IMR-90 (cell line): ENCODE measurements at regions not wholly inside any gene's neighbourhood (a gene's known extent, or its start where the extent isn't known, plus 50 kb on each side); places are given as distances from the start of the nearest gene placed in this dataset.

ENCODE experiments used
- ATAC-seq: fragments of 200-7000 bp; cut with Tn5 transposase; 2 replicates; pipeline ENCODE4 v1.9.1; 2020; ENCODE audit warnings: low read depth, mild to moderate bottlenecking, moderate library complexity
- BruUV-seq: library from RNA; stranded (reverse); fragments of 400-500 nt; replicated peaks from 2 replicates; lab custom pipeline; 2021; lab: Mats Ljungman, UMichigan
- CTCF ChIA-PET: fragments of 300-600 bp; formaldehyde crosslinking; extraction: SDS; loops from one replicate; lab custom pipeline; 2021; ENCODE audit warnings: antibody characterized with exemption; lab: Yijun Ruan, JAX
- POLR2A ChIA-PET: fragments of 300-600 bp; sonication (Branson Sonifier 250); formaldehyde crosslinking; loops from one replicate; lab custom pipeline; 2022; ENCODE audit warnings: antibody characterized with exemption; ENCODE audit not compliant: unreplicated experiment; lab: Charles Lee
- DNase-seq: peaks from one replicate; pipeline ENCODE4 v3.0.0; 2013
- H2AFZ ChIP-seq: replicated peaks from 2 replicates; pipeline ENCODE3; 2013; ENCODE audit warnings: low read length, mild to moderate bottlenecking; ENCODE audit not compliant: poor library complexity
- H2AK5ac ChIP-seq: 2 replicates; pipeline ENCODE4 v1.6.1; 2013; ENCODE audit warnings: low read depth, low read length, inconsistent platforms
- H2AK9ac ChIP-seq: replicated peaks from 2 replicates; pipeline ENCODE3; 2013; ENCODE audit warnings: mild to moderate bottlenecking, low read depth, low read length, moderate library complexity; ENCODE audit not compliant: poor library complexity
- H2BK120ac ChIP-seq: 2 replicates; pipeline ENCODE4 v1.6.1; 2013; ENCODE audit warnings: low read depth, low read length, inconsistent platforms
- H2BK15ac ChIP-seq: 3 replicates; pipeline ENCODE4 v1.6.1; 2013; ENCODE audit warnings: low read depth, low read length, inconsistent platforms
- H2BK20ac ChIP-seq: 2 replicates; pipeline ENCODE4 v1.6.1; 2013; ENCODE audit warnings: low read depth, mild to moderate bottlenecking, inconsistent platforms, low read length, moderate library complexity
- H2BK5ac ChIP-seq: 2 replicates; pipeline ENCODE4 v1.6.1; 2013; ENCODE audit warnings: mild to moderate bottlenecking, low read depth, low read length, inconsistent platforms; ENCODE audit not compliant: poor library complexity, severe bottlenecking
- H3K14ac ChIP-seq: replicated peaks from 2 replicates; pipeline ENCODE4 v1.6.1; 2013; ENCODE audit warnings: low read depth, low read length, inconsistent platforms
- H3K18ac ChIP-seq: 2 replicates; pipeline ENCODE4 v1.6.1; 2013; ENCODE audit warnings: low read depth, low read length, control low read depth
- H3K23ac ChIP-seq: 2 replicates; pipeline ENCODE4 v1.6.1; 2013; ENCODE audit warnings: low read depth, low read length, inconsistent platforms
- H3K27ac ChIP-seq: 2 replicates; pipeline ENCODE4 v1.5.1; 2013; ENCODE audit warnings: mild to moderate bottlenecking, control low read depth, low read length; ENCODE audit not compliant: insufficient read depth
- H3K27me3 ChIP-seq: 2 replicates; pipeline ENCODE4 v1.6.1; 2013; ENCODE audit warnings: low read length; ENCODE audit not compliant: control insufficient read depth, insufficient read depth
- H3K36me3 ChIP-seq: 2 replicates; pipeline ENCODE4 v1.6.1; 2013; ENCODE audit warnings: low read length, mixed read lengths; ENCODE audit not compliant: control insufficient read depth, insufficient read depth
- H3K4ac ChIP-seq: 2 replicates; pipeline ENCODE4 v1.6.1; 2013; ENCODE audit warnings: low read depth, low read length, inconsistent platforms
- H3K4me1 ChIP-seq: 2 replicates; pipeline ENCODE4 v1.6.1; 2013; ENCODE audit warnings: low read length, mixed read lengths; ENCODE audit not compliant: control insufficient read depth, insufficient read depth
- H3K4me2 ChIP-seq: 2 replicates; pipeline ENCODE4 v1.6.1; 2013; ENCODE audit warnings: low read depth, mild to moderate bottlenecking, control low read depth, low read length, moderate library complexity
- H3K4me3 ChIP-seq: 2 replicates; pipeline ENCODE4 v1.5.1; 2013; ENCODE audit warnings: low read depth, mild to moderate bottlenecking, control low read depth, low read length, moderate library complexity; ENCODE audit not compliant: insufficient read depth
- H3K56ac ChIP-seq: 2 replicates; pipeline ENCODE4 v1.6.1; 2013; ENCODE audit warnings: low read length, inconsistent platforms; ENCODE audit not compliant: insufficient read depth; ENCODE audit errors: extremely low read depth
- H3K79me1 ChIP-seq, 2 experiments: 2 replicates each; pipeline ENCODE4 v1.6.1; 2013; ENCODE audit warnings: low read length in 2 of 2, inconsistent platforms in 1 of 2, low read depth in 1 of 2
- H3K9ac ChIP-seq: 2 replicates; pipeline ENCODE4 v1.6.1; 2013; ENCODE audit warnings: low read depth, low read length, control low read depth
- H3K9me1 ChIP-seq: 2 replicates; pipeline ENCODE4 v1.6.1; 2013; ENCODE audit warnings: low read length, inconsistent platforms; ENCODE audit not compliant: insufficient read depth
- H3K9me3 ChIP-seq: 2 replicates; pipeline ENCODE4 v1.6.1; 2013; ENCODE audit warnings: low read length; ENCODE audit not compliant: control insufficient read depth, insufficient read depth
- H4K20me1 ChIP-seq: 2 replicates; pipeline ENCODE4 v1.6.1; 2013; ENCODE audit warnings: low read length, inconsistent platforms; ENCODE audit not compliant: insufficient read depth
- H4K5ac ChIP-seq: 2 replicates; pipeline ENCODE4 v1.6.1; 2013; ENCODE audit warnings: mild to moderate bottlenecking, low read depth, low read length, control low read depth
- H4K8ac ChIP-seq, 2 experiments: 2 replicates each; pipeline ENCODE4 v1.6.1; 2013; ENCODE audit warnings: low read depth in 2 of 2, low read length in 2 of 2, control low read depth in 1 of 2, inconsistent platforms in 1 of 2
- H4K91ac ChIP-seq: 2 replicates; pipeline ENCODE4 v1.6.1; 2013; ENCODE audit warnings: low read depth, low read length, inconsistent platforms; ENCODE audit not compliant: insufficient read depth
- BHLHE40 ChIP-seq: fragments of 150-350 bp; IDR thresholded peaks from 2 replicates; pipeline ENCODE4 v1.6.1; 2016; ENCODE audit warnings: mild to moderate bottlenecking, low read depth, low read length
- CEBPB ChIP-seq: IDR thresholded peaks from 2 replicates; pipeline ENCODE4 v1.6.1; 2012; ENCODE audit warnings: low read depth, low read length, improper control_type of control experiment
- CHD1 ChIP-seq: IDR thresholded peaks from 2 replicates; pipeline ENCODE4 v1.6.1; 2012; ENCODE audit warnings: low read depth, low read length, improper control_type of control experiment
- CTCF ChIP-seq: conservative IDR thresholded peaks from 2 replicates; pipeline ENCODE4 v1.5.1; 2012; ENCODE audit warnings: mild to moderate bottlenecking, low read depth, low read length, improper control_type of control experiment
- FOS ChIP-seq: fragments of 150-350 bp; IDR thresholded peaks from 2 replicates; pipeline ENCODE4 v1.6.1; 2016; ENCODE audit warnings: low read depth, low read length
- MAFK ChIP-seq: IDR thresholded peaks from 2 replicates; pipeline ENCODE4 v1.6.1; 2012; ENCODE audit warnings: low read depth, low read length, improper control_type of control experiment
- MAZ ChIP-seq: IDR thresholded peaks from 2 replicates; pipeline ENCODE4 v1.6.1; 2012; ENCODE audit warnings: low read depth, mild to moderate bottlenecking, low read length, improper control_type of control experiment, moderate library complexity, borderline replicate concordance
- MXI1 ChIP-seq: IDR thresholded peaks from 2 replicates; pipeline ENCODE4 v1.6.1; 2012; ENCODE audit warnings: low read depth, mild to moderate bottlenecking, low read length, moderate library complexity, borderline replicate concordance
- NFE2L2 ChIP-seq: fragments of 150-350 bp; IDR thresholded peaks from 2 replicates; pipeline ENCODE4 v1.6.1; 2016; ENCODE audit warnings: low read depth, mild to moderate bottlenecking, low read length
- POLR2A ChIP-seq: IDR thresholded peaks from 2 replicates; pipeline ENCODE4 v1.6.1; 2012; ENCODE audit warnings: mild to moderate bottlenecking, low read depth, low read length
- RAD21 ChIP-seq: IDR thresholded peaks from 2 replicates; pipeline ENCODE4 v1.6.1; 2012; ENCODE audit warnings: low read length, improper control_type of control experiment
- RCOR1 ChIP-seq: IDR thresholded peaks from 2 replicates; pipeline ENCODE4 v1.6.1; 2012; ENCODE audit warnings: mild to moderate bottlenecking, low read length, improper control_type of control experiment; ENCODE audit not compliant: insufficient replicate concordance
- RFX5 ChIP-seq: IDR thresholded peaks from 2 replicates; pipeline ENCODE4 v1.8.0; 2012; ENCODE audit warnings: low read depth, mild to moderate bottlenecking, low read length, moderate library complexity
- SMC3 ChIP-seq: fragments of 150-350 bp; IDR thresholded peaks from 2 replicates; pipeline ENCODE4 v1.6.1; 2016; ENCODE audit warnings: low read depth, mild to moderate bottlenecking, antibody characterized with exemption, low read length, moderate library complexity
- WGBS, 2 experiments: methylation state at CpG; one replicate each; pipeline versions ENCODE4 v1.1.5 to v1.1.7; 2013; ENCODE audit warnings: missing lambda C conversion rate in 2 of 2; ENCODE audit not compliant: insufficient read length in 1 of 2; ENCODE audit errors: extremely low coverage in 2 of 2; 5-methylcytosine and 5-hydroxymethylcytosine counted together
- dilution Hi-C: fragments of 300-500 bp; cut with HindIII; formaldehyde crosslinking; loops from one replicate; pipeline ENCODE4 v1.14.3; 2018; ENCODE audit warnings: low sequenced_read_pairs; ENCODE audit not compliant: unreplicated experiment
- in situ Hi-C: fragments of 300-500 bp; cut with MboI; formaldehyde crosslinking; loops from 3 replicates; pipeline ENCODE4 v1.14.3; 2019; ENCODE audit warnings: low sequenced_read_pairs, inconsistent platforms, mixed read lengths
- intact Hi-C: fragments of 100-400 bp; cut with micrococcal nuclease; formaldehyde crosslinking; loops from 2 replicates; pipeline ENCODE4 v1.10.0; 2022
- TF ChIP-seq, protein P1 (sequence below): fragments of 150-350 bp; IDR thresholded peaks from 2 replicates; pipeline ENCODE4 v1.6.1; 2017; ENCODE audit warnings: mild to moderate bottlenecking, antibody characterized with exemption, low read length, low read depth
- TF ChIP-seq, protein P2 (sequence below): fragments of 150-350 bp; IDR thresholded peaks from 2 replicates; pipeline ENCODE4 v1.6.1; 2016; ENCODE audit warnings: low read depth, mild to moderate bottlenecking, low read length, moderate library complexity, borderline replicate concordance

- Histone ChIP-seq H3K23ac (no peak overlapping the region), H2BK120ac (no peak overlapping the region), H2BK15ac (no peak overlapping the region), H3K27me3 (no peaks in the 10 kb centered on the region), H2BK5ac (no peak overlapping the region), H3K56ac (no peak overlapping the region), H4K91ac (no peak overlapping the region), H2BK20ac (no peak overlapping the region), H3K79me1 (no peaks in the 10 kb centered on the region), H3K36me3 (no peaks in the 10 kb centered on the region), H2AK9ac (no peak overlapping the region), H3K9me1 (no peaks in the 10 kb centered on the region), H4K8ac (no peak overlapping the region), H2AFZ (no peak overlapping the region), H3K18ac (no peak overlapping the region), H3K14ac (no peak overlapping the region), H3K27ac (no peak overlapping the region), H4K20me1 (no peaks in the 10 kb centered on the region), H2AK5ac (no peak overlapping the region), H3K4me1 (no peaks in the 10 kb centered on the region), H3K4me3 (no peak overlapping the region), H4K5ac (no peak overlapping the region), H3K4ac (no peak overlapping the region), H3K9ac (no peak overlapping the region), H3K4me2 (no peak overlapping the region), H3K9me3 (no peaks in the 10 kb centered on the region)
- in situ Hi-C loops (no loop called here), dilution Hi-C loops (no loop called here), intact Hi-C loops (no loop called here)
- TF ChIP-seq, protein P1, sequence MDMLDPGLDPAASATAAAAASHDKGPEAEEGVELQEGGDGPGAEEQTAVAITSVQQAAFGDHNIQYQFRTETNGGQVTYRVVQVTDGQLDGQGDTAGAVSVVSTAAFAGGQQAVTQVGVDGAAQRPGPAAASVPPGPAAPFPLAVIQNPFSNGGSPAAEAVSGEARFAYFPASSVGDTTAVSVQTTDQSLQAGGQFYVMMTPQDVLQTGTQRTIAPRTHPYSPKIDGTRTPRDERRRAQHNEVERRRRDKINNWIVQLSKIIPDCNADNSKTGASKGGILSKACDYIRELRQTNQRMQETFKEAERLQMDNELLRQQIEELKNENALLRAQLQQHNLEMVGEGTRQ = no peak
- TF ChIP-seq MAZ = no peak
- TF ChIP-seq RCOR1 = no peak
- TF ChIP-seq BHLHE40 = no peak
- no peak for TF ChIP-seq MAFK
- TF ChIP-seq CTCF = no peak
- TF ChIP-seq, protein P2, sequence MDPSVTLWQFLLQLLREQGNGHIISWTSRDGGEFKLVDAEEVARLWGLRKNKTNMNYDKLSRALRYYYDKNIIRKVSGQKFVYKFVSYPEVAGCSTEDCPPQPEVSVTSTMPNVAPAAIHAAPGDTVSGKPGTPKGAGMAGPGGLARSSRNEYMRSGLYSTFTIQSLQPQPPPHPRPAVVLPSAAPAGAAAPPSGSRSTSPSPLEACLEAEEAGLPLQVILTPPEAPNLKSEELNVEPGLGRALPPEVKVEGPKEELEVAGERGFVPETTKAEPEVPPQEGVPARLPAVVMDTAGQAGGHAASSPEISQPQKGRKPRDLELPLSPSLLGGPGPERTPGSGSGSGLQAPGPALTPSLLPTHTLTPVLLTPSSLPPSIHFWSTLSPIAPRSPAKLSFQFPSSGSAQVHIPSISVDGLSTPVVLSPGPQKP = no peak
- TF ChIP-seq POLR2A = no peak
- TF ChIP-seq RFX5 = no peak
- no peak for TF ChIP-seq CEBPB
- no peak for TF ChIP-seq RAD21
- no peak for TF ChIP-seq NFE2L2
- TF ChIP-seq CHD1 = no peak
- no peak for TF ChIP-seq SMC3
- no peak for TF ChIP-seq MXI1
- no peak for TF ChIP-seq FOS
- no TSS peak for BruUV-seq
- WGBS, 2 experiments = 7% methylated on average over 6 of the region's 8 CpGs; no CpG with 5 or more reads in 1 of the 2 experiments
- ChIA-PET CTCF (no interaction called here), POLR2A (no interaction called here)
- ATAC-seq (0 out of 2 replicates have a peak, but pooled peaks have one; percentile 32), DNase-seq (peak; percentile 5)
Measured at GRCh38 chrX:140440876-140441275, 64.0 kb downstream of the SOX3 start.
